ENCODE measurements at regions not wholly inside any gene's neighbourhood (a gene's known extent, or its start where the extent isn't known, plus 50 kb on each side); places are given as distances from the start of the nearest gene placed in this dataset.

- TF ChIP-seq ARNTL (CRISPR knock-in tag; IDR thresholded peaks at IDR 0.05; ENCODE audit: borderline replicate concordance, low read depth) = no peak
- TF ChIP-seq PATZ1 (CRISPR knock-in tag; IDR thresholded peaks at IDR 0.05; ENCODE audit: borderline replicate concordance) = no peak
- TF ChIP-seq ZFP3 (CRISPR knock-in tag; IDR thresholded peaks at IDR 0.05) = no peak
- no peak for TF ChIP-seq BACH2 (CRISPR knock-in tag; IDR thresholded peaks at IDR 0.05; ENCODE audit: borderline replicate concordance)
- no peak for TF ChIP-seq ZNF70 (CRISPR knock-in tag; IDR thresholded peaks at IDR 0.05)
These were observed 557.2 kb upstream of the JAG1 start for GRCh38 chr20:11230999-11231398.
